ENCODE measurements at regions not wholly inside any gene's neighbourhood (a gene's known extent, or its start where the extent isn't known, plus 50 kb on each side); places are given as distances from the start of the nearest gene placed in this dataset.

GRCh38 chr6:165755583-165755982 is 92.5 kb upstream of the PDE10A start:
- TF ChIP-seq POLR2A (IDR thresholded peaks at IDR 0.05; ENCODE audit: low read depth) (no peak), POLR2AphosphoS5 (IDR thresholded peaks at IDR 0.05) (no peak)
- TF ChIP-seq, protein P1, sequence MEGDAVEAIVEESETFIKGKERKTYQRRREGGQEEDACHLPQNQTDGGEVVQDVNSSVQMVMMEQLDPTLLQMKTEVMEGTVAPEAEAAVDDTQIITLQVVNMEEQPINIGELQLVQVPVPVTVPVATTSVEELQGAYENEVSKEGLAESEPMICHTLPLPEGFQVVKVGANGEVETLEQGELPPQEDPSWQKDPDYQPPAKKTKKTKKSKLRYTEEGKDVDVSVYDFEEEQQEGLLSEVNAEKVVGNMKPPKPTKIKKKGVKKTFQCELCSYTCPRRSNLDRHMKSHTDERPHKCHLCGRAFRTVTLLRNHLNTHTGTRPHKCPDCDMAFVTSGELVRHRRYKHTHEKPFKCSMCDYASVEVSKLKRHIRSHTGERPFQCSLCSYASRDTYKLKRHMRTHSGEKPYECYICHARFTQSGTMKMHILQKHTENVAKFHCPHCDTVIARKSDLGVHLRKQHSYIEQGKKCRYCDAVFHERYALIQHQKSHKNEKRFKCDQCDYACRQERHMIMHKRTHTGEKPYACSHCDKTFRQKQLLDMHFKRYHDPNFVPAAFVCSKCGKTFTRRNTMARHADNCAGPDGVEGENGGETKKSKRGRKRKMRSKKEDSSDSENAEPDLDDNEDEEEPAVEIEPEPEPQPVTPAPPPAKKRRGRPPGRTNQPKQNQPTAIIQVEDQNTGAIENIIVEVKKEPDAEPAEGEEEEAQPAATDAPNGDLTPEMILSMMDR (IDR thresholded peaks at IDR 0.05), result no peak

All from esophagus muscularis mucosa (tissue), 3 donors.